Lung (tissue), 11 donors: ENCODE measurements at regions not wholly inside any gene's neighbourhood (a gene's known extent, or its start where the extent isn't known, plus 50 kb on each side); places are given as distances from the start of the nearest gene placed in this dataset.

Source experiments
- ATAC-seq: fragments of 200-7000 bp; cut with Tn5 transposase; one replicate; pipeline ENCODE4 v1.9.1; 2020; ENCODE audit warnings: moderate number of reproducible peaks; ENCODE audit not compliant: insufficient read depth, low FRiP score
- DNase-seq, 3 donors: peaks; one replicate each; pipeline ENCODE4 v3.0.0-alpha.2; 2013 to 2017
- H3K27ac ChIP-seq, 2 donors: one replicate each; pipeline ENCODE4 v1.5.1; 2013; ENCODE audit warnings: mild to moderate bottlenecking in 2 of 2, moderate library complexity in 2 of 2, control low read depth in 1 of 2, inconsistent platforms in 1 of 2, low read depth in 1 of 2, low read length in 1 of 2
- H3K27me3 ChIP-seq, 3 donors: one replicate each; pipeline ENCODE4 v1.5.1; 2013; ENCODE audit warnings: low read length in 2 of 3; ENCODE audit not compliant: control insufficient read depth in 3 of 3, insufficient read depth in 3 of 3
- H3K36me3 ChIP-seq, 4 donors: one replicate each; pipeline ENCODE4 v1.5.1; 2013; ENCODE audit warnings: low read length in 4 of 4, mild to moderate bottlenecking in 1 of 4, moderate library complexity in 1 of 4; ENCODE audit not compliant: control insufficient read depth in 4 of 4, insufficient read depth in 4 of 4
- H3K4me1 ChIP-seq, 5 donors: one replicate each; pipeline ENCODE4 v1.5.1; 2013; ENCODE audit warnings: low read length in 5 of 5, mild to moderate bottlenecking in 2 of 5, moderate library complexity in 1 of 5; ENCODE audit not compliant: control insufficient read depth in 5 of 5, insufficient read depth in 5 of 5
- H3K4me3 ChIP-seq: one replicate; pipeline ENCODE4 v1.5.1; 2013; ENCODE audit warnings: mild to moderate bottlenecking, control low read depth, moderate library complexity
- H3K9ac ChIP-seq, 2 donors: one replicate each; pipeline ENCODE4 v1.5.1; 2013; ENCODE audit warnings: low read length in 2 of 2, control low read depth in 1 of 2; ENCODE audit not compliant: insufficient read depth in 1 of 2
- H3K9me3 ChIP-seq, 4 donors: one replicate each; pipeline ENCODE4 v1.5.1; 2013; ENCODE audit warnings: low read length in 3 of 4, mild to moderate bottlenecking in 1 of 4, moderate library complexity in 1 of 4; ENCODE audit not compliant: control insufficient read depth in 4 of 4, insufficient read depth in 3 of 4
- CTCF ChIP-seq: IDR thresholded peaks from 2 replicates; pipeline ENCODE4 v1.5.1; 2012; ENCODE audit warnings: mild to moderate bottlenecking; ENCODE audit errors: control extremely low read depth, extremely low read depth
- WGBS, 2 donors: extraction: QIAGEN DNeasy Blood & Tissue Kit; methylation state at CpG; one replicate each; pipeline ENCODE4 v1.1.7; 2013; 5-methylcytosine and 5-hydroxymethylcytosine counted together
- donor health status: control.
- donor health status: control.
- donor health status: Bipolar disorder and iron deficiency.
- donor health status: healthy.
- donor health status: DM: yes; HTN: yes; CAD: no.

DNA sequence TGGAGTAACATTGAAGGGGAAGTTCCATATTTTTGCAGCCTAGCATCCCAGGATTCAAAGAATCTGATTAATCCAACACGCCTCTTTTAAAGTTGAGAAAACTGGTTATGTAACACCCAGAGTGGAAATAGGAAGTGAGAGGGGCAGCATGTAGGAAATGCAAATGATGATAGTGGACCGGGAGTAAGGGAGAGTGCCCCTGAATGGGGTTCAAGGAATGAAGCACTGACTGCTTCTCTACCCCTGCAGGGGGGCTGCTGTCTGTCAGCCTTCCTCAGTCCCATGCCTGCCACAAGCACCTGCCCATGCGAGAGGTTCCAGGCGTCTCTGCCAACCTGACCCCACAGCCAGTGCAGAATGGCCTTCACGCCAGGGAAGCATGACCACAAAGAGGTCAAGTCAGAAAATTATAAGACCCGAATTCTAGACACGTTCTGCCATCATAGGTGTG, 126.5 kb upstream of the CCND2 start:
- Histone ChIP-seq H3K36me3 (no peaks in the 10 kb centered on the region), H3K9me3 (no peaks in the 10 kb centered on the region), H3K4me3 (no peak overlapping the region), H3K4me1 (peaks cover 0 to 4% (median 0%) of the 10 kb centered on the region in 5 donors), H3K27ac (no peak overlapping the region), H3K27me3 (peaks cover 0 to 9% (median 0%) of the 10 kb centered on the region in 3 donors), H3K9ac (no peak overlapping the region)
- 53 to 61% methylated on average over 7 of the region's 7 CpGs for WGBS, 2 donors
- no peak for TF ChIP-seq CTCF
- no peak for ATAC-seq
- DNase-seq: no peak

- Histone ChIP-seq H3K4me3 (no peak overlapping the region), H3K36me3 (no peaks in the 10 kb centered on the region), H3K4me1 (peaks cover 0 to 7% (median 0%) of the 10 kb centered on the region in 5 donors), H3K27me3 (peaks cover 0 to 9% (median 0%) of the 10 kb centered on the region in 3 donors), H3K9ac (no peak overlapping the region), H3K9me3 (no peaks in the 10 kb centered on the region), H3K27ac (no peak overlapping the region)
- ATAC-seq: no peak
- no peak for TF ChIP-seq CTCF
- 76 to 88% methylated on average over 15 of the region's 15 CpGs for WGBS, 2 donors
- DNase-seq: no peak
Observed at GRCh38 chr12:4145990-4146859, 127.3 kb upstream of the CCND2 start.

DNA sequence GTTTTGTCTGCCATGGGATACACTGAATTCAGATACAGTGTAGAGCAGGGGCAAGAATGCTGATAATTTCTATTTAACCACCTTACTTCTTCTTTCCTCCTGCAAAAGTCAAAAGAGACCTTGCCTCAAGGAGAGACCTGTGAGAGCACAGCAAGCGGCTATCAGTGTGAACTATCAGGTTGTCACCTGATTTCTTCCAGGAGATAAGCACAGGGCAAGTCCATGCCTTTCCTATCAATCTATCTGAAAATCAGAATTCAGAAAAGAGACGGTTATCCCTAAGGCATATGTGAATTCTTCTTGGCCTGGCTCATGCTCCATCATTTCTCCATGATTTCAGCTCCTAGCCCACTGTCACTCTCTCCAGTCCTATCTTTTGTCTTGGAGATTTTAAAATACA, 128.9 kb upstream of the CCND2 start:
- Histone ChIP-seq H3K27ac (no peak overlapping the region), H3K4me3 (no peak overlapping the region), H3K9me3 (no peaks in the 10 kb centered on the region), H3K9ac (no peak overlapping the region), H3K36me3 (no peaks in the 10 kb centered on the region), H3K4me1 (peaks cover 0 to 14% (median 0%) of the 10 kb centered on the region in 5 donors), H3K27me3 (peaks cover 0 to 9% (median 0%) of the 10 kb centered on the region in 3 donors)
- no peak for TF ChIP-seq CTCF
- 71 to 88% methylated on average over 2 of the region's 2 CpGs for WGBS, 2 donors
- DNase-seq (no peak), ATAC-seq (no peak)
